Kidney (tissue), 13 donors: ENCODE measurements at regions not wholly inside any gene's neighbourhood (a gene's known extent, or its start where the extent isn't known, plus 50 kb on each side); places are given as distances from the start of the nearest gene placed in this dataset.

Experiments
- DNase-seq, 5 donors: peaks; one replicate each; pipeline ENCODE4 v3.0.0-alpha.2; 2013 to 2020
- FAIRE-seq: peaks from 2 replicates; lab custom pipeline; 2012; peaks lifted over from hg19 to GRCh38; lab: Jason Lieb, UNC
- H3K27ac ChIP-seq, 2 donors: one replicate each; pipeline ENCODE4 v1.7.0; 2013; ENCODE audit warnings: low read depth in 2 of 2, low read length in 2 of 2, inconsistent platforms in 1 of 2
- H3K27me3 ChIP-seq: one replicate; pipeline ENCODE4 v1.7.1; 2013; ENCODE audit warnings: low read length, inconsistent platforms; ENCODE audit not compliant: control insufficient read depth, insufficient read depth
- H3K36me3 ChIP-seq, 3 donors: one replicate each; pipeline versions ENCODE4 v1.7.0 to v1.7.1; 2013; ENCODE audit warnings: low read length in 3 of 3, control low read depth in 1 of 3, inconsistent platforms in 1 of 3; ENCODE audit not compliant: insufficient read depth in 3 of 3, control insufficient read depth in 2 of 3
- H3K4me1 ChIP-seq, 3 donors: one replicate each; pipeline versions ENCODE4 v1.7.0 to v1.7.1; 2013; ENCODE audit warnings: low read length in 3 of 3, inconsistent platforms in 1 of 3, low read depth in 1 of 3; ENCODE audit not compliant: control insufficient read depth in 2 of 3, insufficient read depth in 2 of 3
- H3K4me3 ChIP-seq, 3 donors: one replicate each; pipeline versions ENCODE4 v1.7.0 to v1.8.1; 2013; ENCODE audit warnings: low read length in 3 of 3, control low read depth in 1 of 3, inconsistent platforms in 1 of 3
- H3K9ac ChIP-seq, 3 donors: one replicate each; pipeline versions ENCODE4 v1.7.0 to v1.7.1; 2013; ENCODE audit warnings: low read length in 3 of 3, control low read depth in 1 of 3, inconsistent platforms in 1 of 3
- H3K9me3 ChIP-seq, 3 donors: one replicate each; pipeline versions ENCODE4 v1.7.0 to v1.7.1; 2013; ENCODE audit warnings: low read length in 3 of 3, control low read depth in 1 of 3, inconsistent platforms in 1 of 3; ENCODE audit not compliant: control insufficient read depth in 2 of 3, insufficient read depth in 1 of 3
- intact Hi-C: fragments of 100-400 bp; cut with DNase I; formaldehyde crosslinking; loops from one replicate; pipeline ENCODE4 v1.11.1; 2022
- TF ChIP-seq, protein P1 (sequence below): IDR thresholded peaks from 3 replicates; pipeline ENCODE4 v1.5.1; 2012; ENCODE audit warnings: mild to moderate bottlenecking, moderate library complexity, borderline replicate concordance; ENCODE audit not compliant: insufficient read depth; ENCODE audit errors: extremely low read depth
- donor health status: control.
- donor health status: control.
- donor health status: control.
- donor health status: control.
- donor health status: control.
- donor health status: DM: yes; HTN: yes; CAD: no.
- donor health status: Normal renal cell carcinoma (clear cell type).

DNA sequence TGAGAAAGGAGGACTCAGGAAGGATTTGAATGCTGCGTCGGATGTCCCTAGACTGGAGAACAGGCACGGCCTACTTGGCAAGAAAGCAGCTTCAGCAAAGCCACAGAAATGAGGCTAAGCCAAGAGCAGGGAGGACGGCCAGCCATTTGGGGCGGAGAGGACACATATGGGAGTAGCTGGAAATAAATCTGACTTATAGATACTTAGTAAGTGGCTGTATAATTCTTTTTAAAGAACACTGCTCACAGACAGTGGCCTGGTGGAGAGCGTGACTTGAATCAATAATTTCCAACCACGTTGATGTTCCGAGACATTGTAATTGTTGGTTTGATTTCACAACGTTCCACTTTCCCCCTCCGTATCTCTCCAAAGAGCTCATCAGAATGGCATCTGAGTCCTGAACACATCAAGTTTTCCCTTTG is 67.7 kb upstream of the JCAD start:
- H3K27ac ChIP-seq = no peak overlapping the region
- H3K9ac ChIP-seq = no peak overlapping the region
- intact Hi-C loops = no loop called here
- H3K36me3 ChIP-seq = no peaks in the 10 kb centered on the region
- H3K4me3 ChIP-seq = no peak overlapping the region
- TF ChIP-seq, protein P1, sequence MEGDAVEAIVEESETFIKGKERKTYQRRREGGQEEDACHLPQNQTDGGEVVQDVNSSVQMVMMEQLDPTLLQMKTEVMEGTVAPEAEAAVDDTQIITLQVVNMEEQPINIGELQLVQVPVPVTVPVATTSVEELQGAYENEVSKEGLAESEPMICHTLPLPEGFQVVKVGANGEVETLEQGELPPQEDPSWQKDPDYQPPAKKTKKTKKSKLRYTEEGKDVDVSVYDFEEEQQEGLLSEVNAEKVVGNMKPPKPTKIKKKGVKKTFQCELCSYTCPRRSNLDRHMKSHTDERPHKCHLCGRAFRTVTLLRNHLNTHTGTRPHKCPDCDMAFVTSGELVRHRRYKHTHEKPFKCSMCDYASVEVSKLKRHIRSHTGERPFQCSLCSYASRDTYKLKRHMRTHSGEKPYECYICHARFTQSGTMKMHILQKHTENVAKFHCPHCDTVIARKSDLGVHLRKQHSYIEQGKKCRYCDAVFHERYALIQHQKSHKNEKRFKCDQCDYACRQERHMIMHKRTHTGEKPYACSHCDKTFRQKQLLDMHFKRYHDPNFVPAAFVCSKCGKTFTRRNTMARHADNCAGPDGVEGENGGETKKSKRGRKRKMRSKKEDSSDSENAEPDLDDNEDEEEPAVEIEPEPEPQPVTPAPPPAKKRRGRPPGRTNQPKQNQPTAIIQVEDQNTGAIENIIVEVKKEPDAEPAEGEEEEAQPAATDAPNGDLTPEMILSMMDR = no peak
- H3K4me1 ChIP-seq = no peaks in the 10 kb centered on the region
- FAIRE-seq (no peak), DNase-seq (no peak)
- no peaks in the 10 kb centered on the region for H3K27me3 ChIP-seq
- H3K9me3 ChIP-seq = no peaks in the 10 kb centered on the region

DNA sequence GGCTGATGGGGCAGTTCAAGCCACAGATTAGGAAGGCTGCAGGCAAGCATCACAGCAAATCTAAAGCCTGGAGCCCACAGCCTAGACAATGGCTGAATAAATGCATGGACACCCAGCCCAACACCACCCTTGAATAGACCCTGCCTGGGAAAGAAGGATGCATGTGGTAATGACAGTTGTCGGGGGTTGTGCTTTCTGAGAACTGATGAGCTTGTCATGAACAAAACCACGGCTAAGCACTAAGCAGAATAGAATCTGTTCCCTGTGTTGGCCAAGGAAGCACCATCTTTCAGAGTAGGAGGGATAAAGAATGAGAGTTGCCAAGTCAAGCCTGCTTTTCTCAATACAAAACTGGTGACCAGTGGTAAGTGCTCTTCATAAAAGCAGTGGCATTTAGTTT is 66.1 kb upstream of the JCAD start:
- no peaks in the 10 kb centered on the region for H3K36me3 ChIP-seq
- no peaks in the 10 kb centered on the region for H3K4me1 ChIP-seq
- no peak overlapping the region for H3K4me3 ChIP-seq
- no peak overlapping the region for H3K9ac ChIP-seq
- no peaks in the 10 kb centered on the region for H3K9me3 ChIP-seq
- H3K27ac ChIP-seq = no peak overlapping the region
- FAIRE-seq (no peak), DNase-seq (no peak)
- intact Hi-C loops = no loop called here
- TF ChIP-seq, protein P1 = no peak
- H3K27me3 ChIP-seq = no peaks in the 10 kb centered on the region

DNA sequence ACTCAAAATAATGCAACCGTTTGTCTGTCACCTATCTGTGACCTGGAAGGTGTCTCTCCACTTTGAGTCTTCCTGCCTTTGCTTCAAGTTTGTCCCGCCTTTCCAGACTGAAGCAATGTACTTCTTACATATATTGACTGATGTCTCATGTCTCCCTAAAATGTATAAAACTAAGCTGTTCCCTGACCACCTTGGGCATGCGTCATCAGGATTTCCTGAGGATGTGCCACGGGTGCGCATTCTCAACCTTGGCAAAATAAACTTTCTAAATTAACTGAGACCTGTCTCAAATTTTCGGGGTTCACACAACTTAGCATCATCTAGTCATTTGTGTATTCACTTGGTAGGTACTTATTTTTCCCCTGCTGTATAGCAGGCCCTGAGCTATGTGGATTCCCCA is 65.3 kb upstream of the JCAD start:
- Histone ChIP-seq H3K36me3 (no peaks in the 10 kb centered on the region), H3K9me3 (no peaks in the 10 kb centered on the region), H3K27ac (no peak overlapping the region), H3K27me3 (no peaks in the 10 kb centered on the region), H3K4me1 (no peaks in the 10 kb centered on the region), H3K9ac (no peak overlapping the region), H3K4me3 (no peak overlapping the region)
- TF ChIP-seq, protein P1 = no peak
- no peak for DNase-seq
- intact Hi-C loops = no loop called here
- no peak for FAIRE-seq

DNA sequence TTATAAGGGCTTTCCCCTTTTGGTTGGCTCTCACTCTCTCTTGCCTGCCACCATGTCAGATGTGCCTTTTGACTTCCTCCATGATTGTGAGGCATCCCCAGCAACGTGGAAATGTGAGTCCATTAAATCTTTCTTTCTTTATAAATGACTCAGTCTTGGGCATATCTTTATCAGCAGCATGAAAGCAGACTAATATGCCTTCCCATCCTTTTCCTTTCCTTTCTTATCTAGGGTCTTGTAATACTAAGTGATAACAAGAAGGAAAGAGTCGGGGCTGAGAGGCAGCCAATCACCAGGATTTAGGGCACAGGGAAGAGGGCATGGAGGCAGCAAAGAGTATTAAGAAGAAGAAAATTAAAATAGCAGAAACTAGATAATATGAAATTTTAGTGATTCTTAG is 62.0 kb upstream of the JCAD start:
- FAIRE-seq (no peak), DNase-seq (no peak)
- H3K9ac ChIP-seq = no peak overlapping the region

More for the DNA sequence above, 62.0 kb upstream of the JCAD start:
- Histone ChIP-seq H3K27me3 (no peaks in the 10 kb centered on the region), H3K36me3 (no peaks in the 10 kb centered on the region), H3K4me3 (no peak overlapping the region), H3K9me3 (peaks cover 0 to 3% (median 0%) of the 10 kb centered on the region in 3 donors), H3K4me1 (no peaks in the 10 kb centered on the region), H3K27ac (no peak overlapping the region)
- intact Hi-C loops = no loop called here
- TF ChIP-seq, protein P1 = no peak
